GM21390 (cell line): ENCODE measurements at regions not wholly inside any gene's neighbourhood (a gene's known extent, or its start where the extent isn't known, plus 50 kb on each side); places are given as distances from the start of the nearest gene placed in this dataset.
"Not testable (repeated sequence)": the region's sequence is repeated elsewhere in the genome, so short reads cannot be mapped to it uniquely, and the experiment has no call there.

Experiments
- ATAC-seq: cut with Tn5 transposase; IDR thresholded peaks from one replicate; pipeline ENCODE4 v1.9.1; 2021; ENCODE audit not compliant: unreplicated experiment

DNA sequence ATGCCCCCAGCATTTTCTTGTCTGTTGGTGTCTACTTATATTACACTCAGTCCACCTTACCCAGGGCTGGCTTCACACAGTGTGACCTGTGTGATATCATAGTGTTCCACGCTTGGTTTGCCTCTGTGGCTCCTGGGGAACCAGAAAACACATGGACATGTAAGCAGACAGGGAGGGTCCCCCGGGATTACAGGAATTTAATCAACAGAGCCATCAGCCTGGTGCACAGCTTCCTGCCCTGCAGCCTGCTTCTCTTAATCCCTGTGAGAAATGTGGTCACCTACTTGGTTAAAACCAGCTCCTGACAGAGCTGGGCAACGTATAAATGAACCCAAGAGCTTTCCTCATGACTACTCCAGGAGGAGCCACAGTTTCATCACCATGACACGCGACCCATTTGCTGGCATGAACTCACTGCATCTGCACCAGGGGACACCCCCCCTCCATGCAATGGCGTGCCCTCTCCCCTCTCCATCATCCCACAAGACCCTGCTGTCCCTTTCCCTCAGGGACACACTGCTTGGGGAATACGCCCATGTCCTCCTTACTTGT lies 152.1 kb downstream of the UQCRFS1 start:
- no peak for ATAC-seq

DNA sequence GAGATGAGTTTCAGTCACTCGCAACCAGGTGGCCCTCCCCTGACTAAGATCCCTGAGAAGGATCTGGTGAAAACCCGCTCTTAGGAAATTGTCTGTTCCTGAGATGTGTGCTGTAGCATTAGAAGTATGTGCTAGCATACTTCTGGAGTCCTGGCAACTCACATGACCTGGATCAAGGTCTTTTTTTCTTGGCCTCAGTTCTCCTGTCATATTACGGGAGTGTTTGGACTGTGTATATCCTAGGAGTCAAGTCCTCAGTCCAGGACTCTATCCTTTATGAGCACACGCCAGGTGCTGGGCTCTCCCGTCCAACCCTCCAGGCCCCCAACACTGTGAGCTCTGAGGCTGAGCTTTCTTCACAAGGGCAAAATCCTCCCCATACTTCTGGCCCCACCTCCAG lies 156.4 kb downstream of the UQCRFS1 start:
- no peak for ATAC-seq

GRCh38 chr19:29054886-29055675 lies 157.9 kb downstream of the UQCRFS1 start:
- no peak for ATAC-seq

- ATAC-seq = no peak
Measured at GRCh38 chr19:29048873-29049272, 164.1 kb downstream of the UQCRFS1 start.

- no peak for ATAC-seq
Measured at GRCh38 chr19:29045679-29046254, 167.2 kb downstream of the UQCRFS1 start.

- no peak for ATAC-seq
Measured at GRCh38 chr19:29044037-29044436, 168.9 kb downstream of the UQCRFS1 start.

DNA sequence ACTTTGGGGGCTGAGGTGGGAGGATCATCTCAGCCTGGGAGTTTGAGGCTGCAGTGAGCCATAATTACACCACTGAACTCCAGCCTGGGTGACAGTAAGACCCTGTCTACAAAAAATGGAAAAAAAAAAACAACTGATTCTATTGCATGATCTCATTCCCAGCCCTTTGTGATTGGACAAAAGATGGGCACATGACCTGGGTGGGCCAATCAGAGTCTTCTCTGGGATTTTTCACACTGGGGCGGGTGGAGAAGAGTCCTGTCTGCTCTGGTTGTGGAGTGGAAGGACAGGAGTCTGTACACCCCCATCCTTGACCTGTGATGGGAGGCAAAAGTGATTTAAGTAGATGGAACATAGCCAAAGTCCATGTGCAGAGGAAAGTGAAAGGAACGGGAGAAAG lies 170.5 kb downstream of the UQCRFS1 start:
- ATAC-seq = no peak

DNA sequence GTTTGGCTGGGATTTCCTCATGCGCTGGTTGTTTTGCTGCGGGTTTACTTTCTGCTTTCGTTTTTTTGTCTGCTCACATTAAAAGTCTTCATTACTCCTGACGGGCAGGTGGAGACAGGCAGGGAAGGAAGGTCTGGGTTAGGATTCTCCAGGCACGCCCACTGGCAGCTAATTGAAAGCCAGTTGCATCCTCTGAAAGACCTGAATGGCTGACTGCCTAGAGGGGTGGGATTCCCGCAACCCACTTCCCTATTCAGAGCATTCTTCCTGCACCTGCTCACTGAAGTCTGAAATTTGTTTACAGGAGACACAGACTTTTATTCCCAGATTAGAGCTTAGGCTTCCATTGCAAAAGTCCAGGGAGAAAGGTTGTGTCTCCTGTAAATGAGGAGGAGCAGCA lies 172.0 kb downstream of the UQCRFS1 start:
- ATAC-seq = no peak

GRCh38 chr19:29040292-29040691 lies 172.7 kb downstream of the UQCRFS1 start:
- ATAC-seq = no peak

DNA sequence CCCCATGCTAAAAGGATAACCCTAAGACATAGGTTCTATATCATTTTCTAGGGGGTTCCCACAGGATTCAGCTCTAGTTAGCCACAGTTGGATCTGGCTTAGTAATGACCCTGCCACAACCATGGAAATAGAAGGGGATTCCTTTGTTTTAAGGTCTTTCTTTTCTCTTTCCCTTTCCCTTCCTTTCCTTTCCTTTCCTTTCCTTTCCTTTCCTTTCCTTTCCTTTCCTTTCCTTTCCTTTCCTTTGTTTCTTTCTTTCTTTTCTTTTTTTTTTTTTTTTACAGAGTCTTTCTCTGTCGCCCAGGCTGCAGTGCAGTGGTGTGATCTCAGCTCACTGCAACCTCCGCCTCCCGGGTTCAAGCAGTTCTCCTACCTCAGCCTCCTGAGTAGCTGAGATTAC lies 173.9 kb downstream of the UQCRFS1 start:
- ATAC-seq = not testable (repeated sequence)

DNA sequence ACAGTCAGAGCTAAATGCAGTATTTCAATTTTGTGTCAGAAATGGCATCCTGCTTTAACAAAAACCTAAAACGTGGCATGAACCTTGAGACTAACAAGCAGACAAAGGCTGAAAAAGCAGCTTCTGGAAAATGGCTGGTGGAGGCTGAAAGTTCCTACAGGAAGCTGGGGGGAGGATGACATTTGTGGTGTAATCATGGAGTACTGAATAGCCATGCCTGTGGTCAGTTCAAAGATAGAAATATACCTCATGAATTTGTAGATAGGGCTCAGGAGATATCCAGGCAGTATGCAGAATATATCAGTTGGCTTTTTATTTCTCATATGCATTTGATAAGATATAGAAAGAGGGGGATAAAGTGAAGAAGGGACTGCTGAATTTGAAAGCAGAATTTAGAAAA lies 181.7 kb downstream of the UQCRFS1 start:
- no peak for ATAC-seq

DNA sequence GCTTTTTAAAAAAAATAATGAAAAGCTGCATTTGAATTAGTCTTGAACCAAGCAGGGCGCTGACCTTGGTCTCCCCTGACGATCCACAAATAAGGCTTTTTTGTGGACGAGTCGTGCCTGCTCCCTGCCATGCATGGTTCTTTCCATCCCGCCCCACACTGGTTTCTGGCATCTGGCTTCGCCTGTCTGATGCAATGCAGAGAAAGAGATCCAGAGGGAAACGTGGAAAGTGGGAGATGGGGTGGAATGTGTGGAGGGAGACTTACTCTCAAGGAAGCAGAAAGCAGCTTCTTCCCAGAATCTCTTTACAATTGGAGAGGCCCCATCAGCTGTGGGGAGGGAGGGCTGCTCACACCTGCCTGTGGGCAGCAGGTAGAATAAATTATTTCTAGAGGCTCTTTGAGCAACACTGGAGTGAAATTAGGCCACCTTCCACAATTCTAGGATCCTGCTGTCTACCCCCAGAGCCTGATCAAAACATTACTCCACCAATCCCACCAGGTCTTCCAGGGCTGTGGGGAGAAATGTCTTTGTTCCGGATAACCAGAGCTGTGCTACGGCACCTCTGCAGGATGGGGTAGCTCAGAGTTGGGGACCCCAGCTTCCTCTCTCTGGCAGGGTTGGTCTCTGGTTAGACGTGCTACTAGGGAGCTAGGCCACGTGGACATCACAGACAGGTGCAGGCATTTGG lies 183.5 kb downstream of the UQCRFS1 start:
- no peak for ATAC-seq

DNA sequence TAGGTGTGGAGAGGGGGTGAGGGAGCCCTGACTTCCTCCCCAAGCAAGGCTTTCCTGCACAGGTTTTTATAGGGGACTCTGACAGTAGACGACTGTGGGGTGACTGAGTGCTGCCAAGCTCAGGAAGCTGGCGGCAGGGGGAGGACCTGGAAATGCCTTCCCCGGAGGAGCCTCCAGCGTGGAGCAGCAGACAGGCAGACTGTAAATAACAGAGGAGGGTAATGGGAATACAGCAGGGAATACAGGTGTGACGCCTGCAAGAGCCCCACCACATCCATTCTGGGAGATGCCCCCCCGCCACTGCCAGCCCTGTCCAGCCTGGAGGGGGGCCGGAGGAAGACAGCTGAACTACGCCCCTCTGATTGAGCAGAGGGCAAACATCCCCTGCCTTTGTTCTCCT lies 190.4 kb downstream of the UQCRFS1 start:
- no peak for ATAC-seq

DNA sequence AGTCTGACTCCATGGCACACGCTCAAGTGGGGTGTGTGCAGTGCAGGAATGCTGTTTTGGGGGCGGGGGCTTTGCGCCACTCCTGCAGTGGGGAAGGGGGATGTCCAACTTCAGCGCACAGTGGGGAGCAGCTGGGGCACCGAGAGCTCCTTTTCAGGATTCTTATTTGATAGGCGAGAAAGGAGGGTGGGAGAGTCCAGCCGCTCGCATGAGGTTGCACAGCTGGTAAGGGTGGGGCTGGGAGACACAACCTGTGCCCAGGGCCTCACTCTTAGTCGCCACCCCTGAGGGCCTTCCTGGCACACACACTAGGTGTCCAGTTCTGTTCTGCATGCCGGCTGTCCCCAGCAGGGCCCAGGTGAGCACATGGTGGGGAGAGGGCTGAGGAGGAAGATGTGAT lies 190.8 kb downstream of the UQCRFS1 start:
- no peak for ATAC-seq

DNA sequence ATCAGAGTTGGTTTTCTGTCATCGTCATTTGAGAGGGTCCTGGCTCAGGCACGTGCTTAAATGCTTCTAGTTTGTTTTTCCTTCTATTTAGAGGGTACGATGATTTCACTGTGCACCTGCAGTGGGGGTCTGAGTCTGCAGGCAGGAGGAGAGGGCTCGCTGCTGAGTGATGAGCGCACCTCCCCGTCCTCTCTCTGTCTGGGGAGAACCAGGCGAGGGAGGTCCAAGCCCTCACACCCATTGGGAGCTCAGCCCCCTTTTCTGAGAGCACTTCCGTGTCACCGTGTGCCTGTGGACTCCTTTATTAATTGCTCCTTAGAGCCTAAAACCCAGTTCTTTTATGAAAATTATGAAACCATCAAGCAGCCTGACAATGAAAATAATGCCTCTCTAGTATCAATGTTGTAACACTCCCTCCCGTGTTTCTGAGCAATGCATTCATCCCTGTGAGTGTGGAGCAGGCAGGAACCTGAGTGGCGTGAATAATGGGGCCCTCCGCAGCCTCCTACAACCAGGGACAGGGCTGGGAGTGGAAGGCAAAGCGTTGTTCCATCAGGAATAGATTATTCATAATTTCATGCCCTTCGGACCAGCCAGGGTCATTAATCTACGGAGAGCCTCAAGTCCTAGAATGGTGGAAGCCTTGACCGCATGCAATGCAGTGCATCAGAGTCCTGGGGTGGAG lies 191.6 kb downstream of the UQCRFS1 start:
- no peak for ATAC-seq

- no peak for ATAC-seq
Measured at GRCh38 chr19:29019403-29019802, 193.5 kb downstream of the UQCRFS1 start.

DNA sequence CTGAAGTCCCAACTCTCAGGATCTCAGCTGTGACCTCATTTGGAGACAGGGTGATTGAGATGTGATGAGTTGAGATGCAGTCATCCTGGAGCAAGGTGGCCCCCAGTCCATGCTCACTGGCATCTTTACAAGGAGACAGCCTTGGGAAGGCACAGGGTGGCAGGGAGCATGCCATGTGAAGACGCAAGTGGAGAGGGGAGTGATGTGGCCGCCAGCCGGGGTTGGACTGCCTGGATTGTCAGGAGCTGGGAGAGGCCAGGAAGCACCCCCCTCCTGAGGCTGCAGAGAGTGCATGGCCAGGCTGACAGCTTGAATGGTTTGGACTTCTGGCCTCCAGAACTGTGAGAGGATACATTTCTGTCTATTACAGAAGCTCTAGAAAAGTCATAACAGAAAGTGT lies 194.4 kb downstream of the UQCRFS1 start:
- ATAC-seq = no peak

DNA sequence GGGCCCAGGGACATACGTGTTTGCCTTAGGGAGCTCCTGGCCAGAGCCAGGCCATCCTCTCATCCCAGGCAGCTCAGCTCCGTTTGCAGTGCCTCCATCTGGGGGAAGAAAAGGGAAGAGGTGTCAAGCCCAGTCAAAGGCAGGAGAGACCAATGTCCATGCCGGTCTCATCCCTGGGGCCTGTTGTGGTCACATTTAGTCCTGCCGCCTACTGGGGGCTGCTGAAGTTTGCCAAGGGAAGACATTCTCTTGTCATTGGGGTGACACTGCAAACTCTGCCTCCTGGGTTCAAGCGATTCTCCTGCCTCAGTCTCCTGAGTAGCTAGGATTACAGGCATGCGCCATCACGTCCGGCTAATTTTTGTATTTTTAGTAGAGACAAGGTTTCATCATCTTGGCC lies 195.2 kb downstream of the UQCRFS1 start:
- no peak for ATAC-seq

- no peak for ATAC-seq
Measured at GRCh38 chr19:29016926-29017760, 195.8 kb downstream of the UQCRFS1 start.

DNA sequence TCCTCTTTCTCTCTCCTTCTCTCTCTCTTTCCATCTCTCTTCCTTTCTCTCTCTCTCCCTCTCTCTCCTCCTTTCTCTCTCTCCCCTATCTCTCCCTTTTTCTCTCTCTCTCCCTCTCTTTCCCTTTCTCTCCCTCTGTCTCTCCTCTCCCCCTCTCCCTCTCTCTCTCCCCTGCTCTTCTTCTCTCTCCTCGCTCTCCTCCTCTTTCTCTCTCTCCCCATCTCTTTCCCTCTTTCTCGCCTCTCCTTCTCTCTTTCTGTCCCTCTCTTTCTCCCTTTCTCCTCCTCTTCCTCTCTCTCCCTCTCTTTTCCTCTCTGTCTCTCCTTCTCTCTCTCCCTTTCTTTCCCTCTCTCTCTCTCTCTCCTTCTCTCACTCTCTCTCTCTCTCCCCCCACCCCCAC lies 196.6 kb downstream of the UQCRFS1 start:
- ATAC-seq = no peak

- no peak for ATAC-seq
Measured at GRCh38 chr19:29015569-29015968, 197.4 kb downstream of the UQCRFS1 start.
